Heart left ventricle (tissue), 16 donors: ENCODE measurements at regions not wholly inside any gene's neighbourhood (a gene's known extent, or its start where the extent isn't known, plus 50 kb on each side); places are given as distances from the start of the nearest gene placed in this dataset.

Source experiments
- ATAC-seq, 4 donors: fragments of 200-7000 bp; cut with Tn5 transposase; one replicate each; pipeline ENCODE4 v1.9.1; 2020 to 2022; ENCODE audit warnings: moderate library complexity in 4 of 4, mild to moderate bottlenecking in 3 of 4, moderate number of reproducible peaks in 1 of 4
- DNase-seq, 5 donors: peaks; one replicate each; pipeline ENCODE4 v3.0.0-alpha.2; 2020
- H3K27ac ChIP-seq, 12 donors: fragments of 200-600 bp; sonication (generic) in 4 of 12; one replicate each; pipeline versions ENCODE4 v1.5.0 to v1.8.0; 2016 to 2022; ENCODE audit warnings: mild to moderate bottlenecking in 2 of 12
- H3K27me3 ChIP-seq, 9 donors: fragments of 200-600 bp; sonication (generic) in 2 of 9; one replicate each; pipeline versions ENCODE4 v1.5.1 to v1.8.0; 2016 to 2022; ENCODE audit warnings: mild to moderate bottlenecking in 3 of 9
- H3K36me3 ChIP-seq, 9 donors: fragments of 200-600 bp; sonication (generic) in 2 of 9; one replicate each; pipeline versions ENCODE4 v1.5.0 to v1.8.0; 2018 to 2022; ENCODE audit warnings: mild to moderate bottlenecking in 2 of 9
- H3K4me1 ChIP-seq, 12 donors: fragments of 200-600 bp; sonication (generic) in 4 of 12; one replicate each; pipeline versions ENCODE4 v1.5.0 to v1.8.0; 2016 to 2022; ENCODE audit warnings: mild to moderate bottlenecking in 3 of 12
- H3K4me3 ChIP-seq, 12 donors: fragments of 200-600 bp; sonication (generic) in 4 of 12; one replicate each; pipeline versions ENCODE4 v1.5.0 to v1.8.0; 2017 to 2022; ENCODE audit warnings: mild to moderate bottlenecking in 9 of 12, moderate library complexity in 4 of 12
- H3K9me3 ChIP-seq, 12 donors: fragments of 200-600 bp; sonication (generic) in 4 of 12; one replicate each; pipeline versions ENCODE4 v1.5.0 to v1.8.0; 2016 to 2022; ENCODE audit warnings: mild to moderate bottlenecking in 1 of 12
- CTCF ChIP-seq, 12 donors: fragments of 200-600 bp; sonication (generic) in 4 of 12; IDR thresholded peaks; one replicate each; pipeline versions ENCODE4 v1.5.0 to v1.8.0; 2018 to 2022; ENCODE audit warnings: antibody characterized with exemption in 12 of 12, mild to moderate bottlenecking in 5 of 12
- POLR2A ChIP-seq, 2 donors: fragments of 450-650 bp; IDR thresholded peaks; one replicate each; pipeline ENCODE4 v1.6.1; 2017; ENCODE audit warnings: antibody characterized with exemption in 2 of 2, mild to moderate bottlenecking in 2 of 2, moderate library complexity in 2 of 2
- WGBS, 4 donors: extraction: QIAGEN DNeasy Blood & Tissue Kit in 2 of 4; methylation state at CpG; one replicate each; pipeline versions ENCODE4 v1.1.5 to v1.1.7; 2013 to 2018; 5-methylcytosine and 5-hydroxymethylcytosine counted together
- intact Hi-C, 10 donors: fragments of 100-400 bp; cut with DNase I; formaldehyde crosslinking; loops; one replicate each; pipeline versions ENCODE4 v1.11.1 to v1.14.2; 2022
- donor health status: ischemic (EF 13 %, LVEDD 7.1; RV severe dilation, severe dysfunction).
- donor health status: healthy with polysubstance abuse.
- donor health status: DM: no; HTN: yes; CAD: no.
- donor health status: DM: no; HTN: no; CAD: no.
- donor health status: ischemic (EF 25% LVEDD 6.9; RV normal size, moderate dysfunction).
- donor health status: ischemic (EF 25% LVEDD 5.7; RV mildly dilated, moderate dysfunction).
- donor health status: healthy.
- donor health status: DM: yes; HTN: yes; CAD: no.
- donor health status: ischemic (EF 35%, LVEDD 5.7; RV mildly dilated, moderate dysfunction).
- donor health status: nonischemic (EF 11% LVEDD 7.7; RV severe dilation, severe dysfunction).
- donor health status: DM: yes; HTN: yes; CAD: no.
- donor health status: PGD.
- donor health status: ischemic (EF 29% LVEDD 5.4; RV normal size, mild dysfunction).
- donor health status: nonischemic (EF 23%, LVEDD 6.1; RV moderate dilation, normal function).

- intact Hi-C loops, result no loop called here
- Histone ChIP-seq H3K27me3 (no peaks in the 10 kb centered on the region), H3K36me3 (no peaks in the 10 kb centered on the region), H3K9me3 (no peaks in the 10 kb centered on the region), H3K27ac (no peak overlapping the region), H3K4me3 (no peak overlapping the region), H3K4me1 (peaks cover 0 to 3% (median 0%) of the 10 kb centered on the region in 12 donors)
- TF ChIP-seq POLR2A (IDR thresholded peaks at IDR 0.05), result no peak
- TF ChIP-seq CTCF (IDR thresholded peaks at IDR 0.05), result no peak
- DNase-seq (no peak), ATAC-seq (no peak)
- 71 to 89% (median 81%) methylated on average over 1 of the region's 1 CpG for WGBS, 4 donors
These were observed 100.4 kb downstream of the SLIT2 start for GRCh38 chr4:20352163-20352431.

DNA sequence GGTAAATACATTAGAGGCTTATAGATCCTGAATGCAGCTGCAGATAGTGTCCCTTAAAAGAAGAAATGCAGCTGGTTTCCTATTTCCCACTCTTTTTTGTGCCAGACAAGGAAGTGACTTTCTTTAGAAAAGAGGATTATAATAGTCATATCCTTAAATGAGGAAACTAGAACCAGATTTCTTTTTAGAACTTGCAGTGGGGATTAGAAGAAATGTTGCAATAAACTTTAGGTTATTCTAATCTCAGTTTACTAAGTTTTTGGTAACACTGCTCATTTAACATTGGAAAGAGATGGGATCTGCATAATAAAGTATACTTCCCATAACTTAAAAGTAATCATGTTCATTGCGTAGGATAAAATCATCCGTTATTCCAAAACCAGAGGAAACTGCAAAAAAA, 101.9 kb downstream of the SLIT2 start:
- DNase-seq, result no peak
- no peaks in the 10 kb centered on the region for H3K9me3 ChIP-seq
- H3K27ac ChIP-seq, result no peak overlapping the region
- peaks cover 0 to 3% (median 0%) of the 10 kb centered on the region in 12 donors for H3K4me1 ChIP-seq
- intact Hi-C loops, result no loop called here
- no peaks in the 10 kb centered on the region for H3K27me3 ChIP-seq
- H3K4me3 ChIP-seq, result no peak overlapping the region
- TF ChIP-seq CTCF (IDR thresholded peaks at IDR 0.05) (no peak), POLR2A (IDR thresholded peaks at IDR 0.05) (no peak)
- H3K36me3 ChIP-seq, result no peaks in the 10 kb centered on the region
- ATAC-seq, result no peak
- 65 to 72% (median 70%) methylated on average over 2 of the region's 2 CpGs for WGBS, 4 donors

- Histone ChIP-seq H3K27me3 (no peaks in the 10 kb centered on the region), H3K4me1 (peaks cover 0 to 3% (median 0%) of the 10 kb centered on the region in 12 donors), H3K36me3 (no peaks in the 10 kb centered on the region), H3K4me3 (no peak overlapping the region), H3K9me3 (no peaks in the 10 kb centered on the region), H3K27ac (no peak overlapping the region)
- intact Hi-C loops, result no loop called here
- DNase-seq (no peak), ATAC-seq (no peak)
- 47 to 59% (median 57%) methylated on average over 1 of the region's 1 CpG for WGBS, 4 donors
- TF ChIP-seq POLR2A (IDR thresholded peaks at IDR 0.05), result no peak
- no peak for TF ChIP-seq CTCF (IDR thresholded peaks at IDR 0.05)
These were observed 102.4 kb downstream of the SLIT2 start for GRCh38 chr4:20354120-20354519.

DNA sequence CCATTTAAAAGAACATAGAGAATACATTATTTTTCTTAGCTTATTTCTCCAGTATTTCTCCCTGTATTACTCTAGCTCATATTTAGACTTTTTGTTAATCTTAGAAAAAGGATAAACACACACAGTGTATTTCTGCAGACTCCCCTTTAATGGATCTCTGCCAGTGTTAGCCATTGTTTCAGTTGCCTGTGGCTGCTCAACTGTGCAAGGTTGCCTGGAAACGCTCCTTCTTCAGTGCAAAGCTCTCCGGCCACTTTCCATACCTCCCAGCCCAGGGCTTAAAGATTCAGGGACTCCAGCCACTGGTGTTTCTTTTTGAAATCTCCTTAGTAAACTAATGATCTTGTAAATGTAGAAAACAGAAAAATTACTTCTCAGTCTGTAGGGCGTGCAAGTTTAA, 104.9 kb downstream of the SLIT2 start:
- Histone ChIP-seq H3K4me3 (no peak overlapping the region), H3K9me3 (no peaks in the 10 kb centered on the region), H3K27ac (no peak overlapping the region), H3K4me1 (peaks cover 0 to 3% (median 0%) of the 10 kb centered on the region in 12 donors), H3K27me3 (no peaks in the 10 kb centered on the region), H3K36me3 (no peaks in the 10 kb centered on the region)
- WGBS, 4 donors, result 37 to 47% (median 43%) methylated on average over 3 of the region's 3 CpGs
- no peak for TF ChIP-seq POLR2A (IDR thresholded peaks at IDR 0.05)
- TF ChIP-seq CTCF (IDR thresholded peaks at IDR 0.05), result no peak
- ATAC-seq (no peak), DNase-seq (no peak)
- intact Hi-C loops, result no loop called here
